ENCODE measurements at regions not wholly inside any gene's neighbourhood (a gene's known extent, or its start where the extent isn't known, plus 50 kb on each side); places are given as distances from the start of the nearest gene placed in this dataset.

GRCh38 chr4:85402371-85402770, 72.6 kb upstream of the ARHGAP24 start:
- Histone ChIP-seq H2BK120ac (ENCODE audit: low read depth, low read length) (no peak overlapping the region), H4K8ac (ENCODE audit: low read length) (no peak overlapping the region), H2AK5ac (ENCODE audit: low read length, severe bottlenecking) (no peak overlapping the region), H3K4ac (ENCODE audit: low read depth in 1 of 2, low read length in 2 of 2) (no peak overlapping the region), H3K4me3 (ENCODE audit: insufficient read depth in 1 of 2, low read depth in 1 of 2, low read length in 2 of 2) (no peak overlapping the region), H3K14ac (ENCODE audit: low read length in 2 of 2) (no peak overlapping the region), H3K27ac (ENCODE audit: low read length, poor library complexity, severe bottlenecking) (peak overlapping the region; percentile 31), H3K79me1 (replicated peaks; ENCODE audit: low read length, poor library complexity, severe bottlenecking) (no peaks in the 10 kb centered on the region), H3K27me3 (ENCODE audit: control insufficient read depth in 1 of 2, insufficient read depth in 1 of 2, low read length in 2 of 2) (no peaks in the 10 kb centered on the region), H3K36me3 (ENCODE audit: control insufficient read depth in 1 of 2, insufficient read depth in 2 of 2, low read depth in 1 of 2, low read length in 2 of 2) (no peaks in the 10 kb centered on the region), H3K9me3 (ENCODE audit: control insufficient read depth, low read length) (no peaks in the 10 kb centered on the region), H3K23ac (ENCODE audit: low read length in 2 of 2) (no peak overlapping the region), H3K4me1 (ENCODE audit: control insufficient read depth, insufficient read depth, low read depth, low read length) (peaks cover 1% of the 10 kb centered on the region), H2AFZ (ENCODE audit: low read depth, low read length) (no peak overlapping the region), H2BK15ac (ENCODE audit: low read depth, poor library complexity, severe bottlenecking) (no peak overlapping the region), H2BK12ac (ENCODE audit: low read length in 2 of 2) (no peak overlapping the region), H3K4me2 (ENCODE audit: low read length, poor library complexity, severe bottlenecking) (no peak overlapping the region), H2BK5ac (ENCODE audit: low read depth, low read length, poor library complexity, severe bottlenecking) (no peak overlapping the region), H3K9ac (ENCODE audit: low read length) (peak overlapping the region; percentile 30), H3K18ac (ENCODE audit: low read depth in 1 of 2, low read length in 2 of 2) (no peak overlapping the region), H4K91ac (ENCODE audit: low read length) (no peak overlapping the region)
- peak; percentile 69 for DNase-seq
- 96% methylated on average over 2 of the region's 3 CpGs for WGBS

- H2BK120ac ChIP-seq (ENCODE audit: low read depth, low read length), result no peak overlapping the region
- peaks cover 1% of the 10 kb centered on the region for H3K4me1 ChIP-seq (ENCODE audit: control insufficient read depth, insufficient read depth, low read depth, low read length)
- H3K23ac ChIP-seq (ENCODE audit: low read length in 2 of 2), result no peak overlapping the region
- no peak overlapping the region for H4K8ac ChIP-seq (ENCODE audit: low read length)
- H3K4me2 ChIP-seq (ENCODE audit: low read length, poor library complexity, severe bottlenecking), result no peak overlapping the region
- no peaks in the 10 kb centered on the region for H3K79me1 ChIP-seq (replicated peaks; ENCODE audit: low read length, poor library complexity, severe bottlenecking)
- no peak for DNase-seq
- H3K27me3 ChIP-seq (ENCODE audit: control insufficient read depth in 1 of 2, insufficient read depth in 1 of 2, low read length in 2 of 2), result no peaks in the 10 kb centered on the region
- no peak overlapping the region for H3K14ac ChIP-seq (ENCODE audit: low read length in 2 of 2)
- no peak overlapping the region for H3K18ac ChIP-seq (ENCODE audit: low read depth in 1 of 2, low read length in 2 of 2)
- H4K91ac ChIP-seq (ENCODE audit: low read length), result no peak overlapping the region
- H3K9me3 ChIP-seq (ENCODE audit: control insufficient read depth, low read length), result no peaks in the 10 kb centered on the region
- whole genome bisulfite sequencing, result 71% methylated on average over 1 of the region's 2 CpGs
- no peak overlapping the region for H3K4me3 ChIP-seq (ENCODE audit: insufficient read depth in 1 of 2, low read depth in 1 of 2, low read length in 2 of 2)
- H2AFZ ChIP-seq (ENCODE audit: low read depth, low read length), result no peak overlapping the region
- no peak overlapping the region for H3K4ac ChIP-seq (ENCODE audit: low read depth in 1 of 2, low read length in 2 of 2)
- H3K36me3 ChIP-seq (ENCODE audit: control insufficient read depth in 1 of 2, insufficient read depth in 2 of 2, low read depth in 1 of 2, low read length in 2 of 2), result no peaks in the 10 kb centered on the region
- no peak overlapping the region for H2BK15ac ChIP-seq (ENCODE audit: low read depth, poor library complexity, severe bottlenecking)
- no peak overlapping the region for H2AK5ac ChIP-seq (ENCODE audit: low read length, severe bottlenecking)
- no peak overlapping the region for H2BK12ac ChIP-seq (ENCODE audit: low read length in 2 of 2)
- no peak overlapping the region for H3K9ac ChIP-seq (ENCODE audit: low read length)
- H3K27ac ChIP-seq (ENCODE audit: low read length, poor library complexity, severe bottlenecking), result no peak overlapping the region
- no peak overlapping the region for H2BK5ac ChIP-seq (ENCODE audit: low read depth, low read length, poor library complexity, severe bottlenecking)
Observed at GRCh38 chr4:85406185-85406584, 68.8 kb upstream of the ARHGAP24 start.

- H3K14ac ChIP-seq (ENCODE audit: low read length in 2 of 2), result no peak overlapping the region
- H2BK120ac ChIP-seq (ENCODE audit: low read depth, low read length), result no peak overlapping the region
- H4K8ac ChIP-seq (ENCODE audit: low read length), result no peak overlapping the region
- H2BK12ac ChIP-seq (ENCODE audit: low read length in 2 of 2), result no peak overlapping the region
- H3K9ac ChIP-seq (ENCODE audit: low read length), result no peak overlapping the region
- H3K79me1 ChIP-seq (replicated peaks; ENCODE audit: low read length, poor library complexity, severe bottlenecking), result no peaks in the 10 kb centered on the region
- no peaks in the 10 kb centered on the region for H3K9me3 ChIP-seq (ENCODE audit: control insufficient read depth, low read length)
- H4K91ac ChIP-seq (ENCODE audit: low read length), result no peak overlapping the region
- no peaks in the 10 kb centered on the region for H3K4me1 ChIP-seq (ENCODE audit: control insufficient read depth, insufficient read depth, low read depth, low read length)
- H2BK15ac ChIP-seq (ENCODE audit: low read depth, poor library complexity, severe bottlenecking), result no peak overlapping the region
- H3K27me3 ChIP-seq (ENCODE audit: control insufficient read depth in 1 of 2, insufficient read depth in 1 of 2, low read length in 2 of 2), result no peaks in the 10 kb centered on the region
- no peak overlapping the region for H3K4me2 ChIP-seq (ENCODE audit: low read length, poor library complexity, severe bottlenecking)
- no peak for DNase-seq
- H3K4me3 ChIP-seq (ENCODE audit: insufficient read depth in 1 of 2, low read depth in 1 of 2, low read length in 2 of 2), result no peak overlapping the region
- no peaks in the 10 kb centered on the region for H3K36me3 ChIP-seq (ENCODE audit: control insufficient read depth in 1 of 2, insufficient read depth in 2 of 2, low read depth in 1 of 2, low read length in 2 of 2)
- H3K4ac ChIP-seq (ENCODE audit: low read depth in 1 of 2, low read length in 2 of 2), result no peak overlapping the region
- H3K23ac ChIP-seq (ENCODE audit: low read length in 2 of 2), result no peak overlapping the region
- H2BK5ac ChIP-seq (ENCODE audit: low read depth, low read length, poor library complexity, severe bottlenecking), result no peak overlapping the region
- no peak overlapping the region for H3K27ac ChIP-seq (ENCODE audit: low read length, poor library complexity, severe bottlenecking)
- no peak overlapping the region for H3K18ac ChIP-seq (ENCODE audit: low read depth in 1 of 2, low read length in 2 of 2)
- H2AK5ac ChIP-seq (ENCODE audit: low read length, severe bottlenecking), result no peak overlapping the region
- no peak overlapping the region for H2AFZ ChIP-seq (ENCODE audit: low read depth, low read length)
- 93% methylated on average over 1 of the region's 3 CpGs for WGBS
Observed at GRCh38 chr4:85407546-85407945, 67.4 kb upstream of the ARHGAP24 start.

GRCh38 chr4:85408301-85408700, 66.6 kb upstream of the ARHGAP24 start:
- H2BK12ac ChIP-seq (ENCODE audit: low read length in 2 of 2), result no peak overlapping the region
- H2BK15ac ChIP-seq (ENCODE audit: low read depth, poor library complexity, severe bottlenecking), result no peak overlapping the region

More at GRCh38 chr4:85408301-85408700, 66.6 kb upstream of the ARHGAP24 start:
- no peak for DNase-seq
- Histone ChIP-seq H2BK5ac (ENCODE audit: low read depth, low read length, poor library complexity, severe bottlenecking) (no peak overlapping the region), H2AK5ac (ENCODE audit: low read length, severe bottlenecking) (no peak overlapping the region), H3K4ac (ENCODE audit: low read depth in 1 of 2, low read length in 2 of 2) (no peak overlapping the region), H3K9ac (ENCODE audit: low read length) (no peak overlapping the region), H3K4me3 (ENCODE audit: insufficient read depth in 1 of 2, low read depth in 1 of 2, low read length in 2 of 2) (no peak overlapping the region), H3K18ac (ENCODE audit: low read depth in 1 of 2, low read length in 2 of 2) (no peak overlapping the region), H3K4me2 (ENCODE audit: low read length, poor library complexity, severe bottlenecking) (no peak overlapping the region), H3K23ac (ENCODE audit: low read length in 2 of 2) (no peak overlapping the region), H3K4me1 (ENCODE audit: control insufficient read depth, insufficient read depth, low read depth, low read length) (no peaks in the 10 kb centered on the region), H3K9me3 (ENCODE audit: control insufficient read depth, low read length) (no peaks in the 10 kb centered on the region), H4K91ac (ENCODE audit: low read length) (no peak overlapping the region), H3K36me3 (ENCODE audit: control insufficient read depth in 1 of 2, insufficient read depth in 2 of 2, low read depth in 1 of 2, low read length in 2 of 2) (no peaks in the 10 kb centered on the region), H3K27me3 (ENCODE audit: control insufficient read depth in 1 of 2, insufficient read depth in 1 of 2, low read length in 2 of 2) (no peaks in the 10 kb centered on the region), H4K8ac (ENCODE audit: low read length) (no peak overlapping the region), H3K79me1 (replicated peaks; ENCODE audit: low read length, poor library complexity, severe bottlenecking) (no peaks in the 10 kb centered on the region), H2AFZ (ENCODE audit: low read depth, low read length) (no peak overlapping the region), H2BK120ac (ENCODE audit: low read depth, low read length) (no peak overlapping the region), H3K27ac (ENCODE audit: low read length, poor library complexity, severe bottlenecking) (no peak overlapping the region), H3K14ac (ENCODE audit: low read length in 2 of 2) (no peak overlapping the region)
- 57% methylated on average over 1 of the region's 1 CpG for WGBS

Measured in mesenchymal stem cell (in vitro differentiated cells and primary cell).